K562 (cell line): ENCODE measurements at regions not wholly inside any gene's neighbourhood (a gene's known extent, or its start where the extent isn't known, plus 50 kb on each side); places are given as distances from the start of the nearest gene placed in this dataset.

ENCODE experiments used
- NRF1 ChIP-seq, 2 experiments: fragments of 450-650 bp; IDR thresholded peaks in 1 of 2; conservative IDR thresholded peaks in 1 of 2; 2 replicates each; pipeline ENCODE4 v1.6.1; 2014; ENCODE audit warnings: mild to moderate bottlenecking in 2 of 2
- ZNF224 ChIP-seq: sonication (generic); formaldehyde crosslinking; IDR thresholded peaks from 2 replicates; pipeline ENCODE4 v1.8.0; 2022; ENCODE audit warnings: mild to moderate bottlenecking, missing genetic modification reagents
- TF ChIP-seq, protein P1 (sequence below): conservative IDR thresholded peaks from 2 replicates; pipeline ENCODE4 v1.6.1; 2011; ENCODE audit warnings: low read depth, mild to moderate bottlenecking, low read length; ENCODE audit not compliant: control insufficient read depth

- TF ChIP-seq ZNF224 (no peak), NRF1 (conservative IDR thresholded peaks at IDR 0.05 in 1 of 2, IDR thresholded peaks at IDR 0.05 in 1 of 2) (no peak)
- TF ChIP-seq, protein P1, sequence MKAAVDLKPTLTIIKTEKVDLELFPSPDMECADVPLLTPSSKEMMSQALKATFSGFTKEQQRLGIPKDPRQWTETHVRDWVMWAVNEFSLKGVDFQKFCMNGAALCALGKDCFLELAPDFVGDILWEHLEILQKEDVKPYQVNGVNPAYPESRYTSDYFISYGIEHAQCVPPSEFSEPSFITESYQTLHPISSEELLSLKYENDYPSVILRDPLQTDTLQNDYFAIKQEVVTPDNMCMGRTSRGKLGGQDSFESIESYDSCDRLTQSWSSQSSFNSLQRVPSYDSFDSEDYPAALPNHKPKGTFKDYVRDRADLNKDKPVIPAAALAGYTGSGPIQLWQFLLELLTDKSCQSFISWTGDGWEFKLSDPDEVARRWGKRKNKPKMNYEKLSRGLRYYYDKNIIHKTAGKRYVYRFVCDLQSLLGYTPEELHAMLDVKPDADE, result no peak
Measured at GRCh38 chr1:181425566-181425965, 57.8 kb upstream of the CACNA1E start.
